BE2C (cell line): ENCODE measurements at regions not wholly inside any gene's neighbourhood (a gene's known extent, or its start where the extent isn't known, plus 50 kb on each side); places are given as distances from the start of the nearest gene placed in this dataset.

ENCODE experiments used
- DNase-seq: peaks from one replicate; pipeline ENCODE4 v3.0.0-alpha.2; 2020
- H3K27me3 ChIP-seq: fragments of 250-450 bp; sonication (Bioruptor Pico); 2 replicates; pipeline ENCODE4 v1.5.1; 2020; ENCODE audit warnings: mild to moderate bottlenecking
- H3K36me3 ChIP-seq: fragments of 250-450 bp; sonication (Bioruptor Pico); 2 replicates; pipeline ENCODE4 v1.5.1; 2020; ENCODE audit warnings: mild to moderate bottlenecking
- H3K4me1 ChIP-seq: fragments of 250-450 bp; sonication (Bioruptor Pico); 2 replicates; pipeline ENCODE4 v1.5.1; 2020
- H3K4me3 ChIP-seq: 2 replicates; pipeline ENCODE4 v1.5.1; 2011; ENCODE audit warnings: low read depth, low read length
- H3K9me3 ChIP-seq: fragments of 250-450 bp; sonication (Bioruptor Pico); 2 replicates; pipeline ENCODE4 v1.5.1; 2020
- CTCF ChIP-seq: IDR thresholded peaks from 2 replicates; pipeline ENCODE4 v1.5.1; 2012; ENCODE audit warnings: mild to moderate bottlenecking, low read depth, low read length

GRCh38 chr6:135699705-135700104, 151.8 kb upstream of the PDE7B start:
- TF ChIP-seq CTCF = no peak
- H3K4me3 ChIP-seq = no peak overlapping the region
- no peak for DNase-seq
- H3K36me3 ChIP-seq = no peaks in the 10 kb centered on the region
- no peaks in the 10 kb centered on the region for H3K27me3 ChIP-seq
- no peaks in the 10 kb centered on the region for H3K4me1 ChIP-seq
- H3K9me3 ChIP-seq = no peaks in the 10 kb centered on the region

- no peak overlapping the region for H3K4me3 ChIP-seq
- no peak for TF ChIP-seq CTCF
- no peaks in the 10 kb centered on the region for H3K27me3 ChIP-seq
- no peaks in the 10 kb centered on the region for H3K36me3 ChIP-seq
- no peaks in the 10 kb centered on the region for H3K9me3 ChIP-seq
- no peak for DNase-seq
- no peaks in the 10 kb centered on the region for H3K4me1 ChIP-seq
These were observed 150.1 kb upstream of the PDE7B start for GRCh38 chr6:135701426-135701825.

- no peaks in the 10 kb centered on the region; the same call in 1 of the 2 replicates for H3K4me1 ChIP-seq
- DNase-seq = no peak
- no peak overlapping the region for H3K4me3 ChIP-seq
- no peak for TF ChIP-seq CTCF
- H3K36me3 ChIP-seq = no peaks in the 10 kb centered on the region
- H3K9me3 ChIP-seq = no peaks in the 10 kb centered on the region
- H3K27me3 ChIP-seq = no peaks in the 10 kb centered on the region
These were observed 148.5 kb upstream of the PDE7B start for GRCh38 chr6:135703007-135703406.

- no peaks in the 10 kb centered on the region; the same call in 1 of the 2 replicates for H3K4me1 ChIP-seq
- H3K36me3 ChIP-seq = no peaks in the 10 kb centered on the region
- H3K27me3 ChIP-seq = no peaks in the 10 kb centered on the region
- no peak for DNase-seq
- H3K9me3 ChIP-seq = no peaks in the 10 kb centered on the region
- no peak overlapping the region for H3K4me3 ChIP-seq
- no peak for TF ChIP-seq CTCF
These were observed 147.9 kb upstream of the PDE7B start for GRCh38 chr6:135703621-135704020.

- DNase-seq = no peak
- H3K4me1 ChIP-seq = no peaks in the 10 kb centered on the region; the same call in 1 of the 2 replicates
- no peaks in the 10 kb centered on the region for H3K27me3 ChIP-seq
- H3K36me3 ChIP-seq = no peaks in the 10 kb centered on the region
- TF ChIP-seq CTCF = no peak
- H3K4me3 ChIP-seq = no peak overlapping the region
- H3K9me3 ChIP-seq = no peaks in the 10 kb centered on the region
These were observed 144.1 kb upstream of the PDE7B start for GRCh38 chr6:135707426-135707825.

GRCh38 chr6:135710042-135710441, 141.5 kb upstream of the PDE7B start:
- H3K4me1 ChIP-seq = no peaks in the 10 kb centered on the region; the same call in 1 of the 2 replicates
- no peaks in the 10 kb centered on the region for H3K27me3 ChIP-seq
- H3K4me3 ChIP-seq = no peak overlapping the region
- H3K36me3 ChIP-seq = no peaks in the 10 kb centered on the region
- H3K9me3 ChIP-seq = no peaks in the 10 kb centered on the region
- TF ChIP-seq CTCF = no peak
- no peak for DNase-seq
